ENCODE measurements at regions not wholly inside any gene's neighbourhood (a gene's known extent, or its start where the extent isn't known, plus 50 kb on each side); places are given as distances from the start of the nearest gene placed in this dataset.
A peak's percentile ranks its signal among the peaks of the same experiment; 100 is the strongest.

GRCh38 chr6:55981660-55982059, 106.3 kb upstream of the BMP5 start:
- Histone ChIP-seq H3K27me3 (ENCODE audit: insufficient read depth, poor library complexity, severe bottlenecking) (no peaks in the 10 kb centered on the region), H3K4me3 (replicated peaks; ENCODE audit: insufficient read depth, low read length) (no peak overlapping the region), H3K27ac (replicated peaks) (no peak overlapping the region)
- no peak for TF ChIP-seq REST (IDR thresholded peaks at IDR 0.05; ENCODE audit: insufficient replicate concordance, low read depth)
- TF ChIP-seq SPI1 (IDR thresholded peaks at IDR 0.05; ENCODE audit: borderline replicate concordance, low read depth): no peak
- TF ChIP-seq GABPA (IDR thresholded peaks at IDR 0.05; ENCODE audit: low read depth): no peak
- TF ChIP-seq POLR2AphosphoS5 (IDR thresholded peaks at IDR 0.05; ENCODE audit: low read depth): no peak
- TF ChIP-seq CTCF (IDR thresholded peaks at IDR 0.05; ENCODE audit: insufficient read depth, low read length): no peak
- DNase-seq (ENCODE audit: low read depth in 1 of 2, low spot score in 1 of 2): no peak

- no peak overlapping the region for H3K27ac ChIP-seq (replicated peaks)
- DNase-seq (ENCODE audit: low read depth in 1 of 2, low spot score in 1 of 2): no peak
- H3K4me3 ChIP-seq (replicated peaks; ENCODE audit: insufficient read depth, low read length): no peak overlapping the region
- H3K27me3 ChIP-seq (ENCODE audit: insufficient read depth, poor library complexity, severe bottlenecking): no peaks in the 10 kb centered on the region
- TF ChIP-seq CTCF (IDR thresholded peaks at IDR 0.05; ENCODE audit: insufficient read depth, low read length): peak; percentile 50
- TF ChIP-seq REST (IDR thresholded peaks at IDR 0.05; ENCODE audit: insufficient replicate concordance, low read depth): no peak
Observed at GRCh38 chr6:55980627-55981211, 105.3 kb upstream of the BMP5 start.

GRCh38 chr6:55979526-55979925, 104.1 kb upstream of the BMP5 start:
- Histone ChIP-seq H3K27ac (replicated peaks) (no peak overlapping the region), H3K4me3 (replicated peaks; ENCODE audit: insufficient read depth, low read length) (no peak overlapping the region), H3K27me3 (ENCODE audit: insufficient read depth, poor library complexity, severe bottlenecking) (no peaks in the 10 kb centered on the region)
- no peak for DNase-seq (ENCODE audit: low read depth in 1 of 2, low spot score in 1 of 2)
- TF ChIP-seq CTCF (IDR thresholded peaks at IDR 0.05; ENCODE audit: insufficient read depth, low read length) (no peak), GABPA (IDR thresholded peaks at IDR 0.05; ENCODE audit: low read depth) (no peak), SPI1 (IDR thresholded peaks at IDR 0.05; ENCODE audit: borderline replicate concordance, low read depth) (no peak), POLR2AphosphoS5 (IDR thresholded peaks at IDR 0.05; ENCODE audit: low read depth) (no peak), REST (IDR thresholded peaks at IDR 0.05; ENCODE audit: insufficient replicate concordance, low read depth) (no peak)

Data from HL-60 (cell line).